Ecto neural progenitor cell (in vitro differentiated cells): ENCODE measurements at regions not wholly inside any gene's neighbourhood (a gene's known extent, or its start where the extent isn't known, plus 50 kb on each side); places are given as distances from the start of the nearest gene placed in this dataset.

Source experiments
- DNase-seq: peaks from one replicate; pipeline ENCODE4 v3.0.0-alpha.2; 2018; ENCODE audit warnings: low spot score

DNA sequence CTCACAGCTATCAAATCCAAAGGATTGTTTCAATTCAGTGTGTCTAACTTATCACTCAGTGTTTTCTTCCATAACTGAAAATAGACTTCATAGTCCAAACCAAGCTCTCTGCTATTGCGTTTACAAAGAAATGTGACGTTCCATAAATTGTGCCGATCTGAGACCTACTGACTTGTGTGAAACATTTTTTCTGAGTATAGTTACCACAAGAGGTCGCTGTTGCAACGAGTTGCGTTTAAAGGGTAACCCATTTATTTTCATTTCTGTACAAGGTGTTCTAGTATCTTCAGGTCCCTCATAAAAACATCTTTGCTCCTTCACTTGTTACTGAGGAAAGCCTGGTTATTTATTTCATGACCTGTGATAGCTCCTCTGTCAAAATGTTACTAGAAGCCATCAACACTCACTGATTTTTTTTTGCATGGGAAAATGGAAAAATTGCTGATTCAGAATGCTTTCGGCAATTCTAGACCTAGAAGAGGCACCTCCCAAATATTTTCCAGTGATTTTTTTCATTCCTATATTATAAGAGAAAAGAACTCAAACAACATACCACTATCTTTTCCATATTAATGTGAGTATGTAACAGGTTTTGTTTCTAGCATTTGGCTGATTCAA, 60.9 kb upstream of the OR4E1 start:
- DNase-seq: no peak

DNA sequence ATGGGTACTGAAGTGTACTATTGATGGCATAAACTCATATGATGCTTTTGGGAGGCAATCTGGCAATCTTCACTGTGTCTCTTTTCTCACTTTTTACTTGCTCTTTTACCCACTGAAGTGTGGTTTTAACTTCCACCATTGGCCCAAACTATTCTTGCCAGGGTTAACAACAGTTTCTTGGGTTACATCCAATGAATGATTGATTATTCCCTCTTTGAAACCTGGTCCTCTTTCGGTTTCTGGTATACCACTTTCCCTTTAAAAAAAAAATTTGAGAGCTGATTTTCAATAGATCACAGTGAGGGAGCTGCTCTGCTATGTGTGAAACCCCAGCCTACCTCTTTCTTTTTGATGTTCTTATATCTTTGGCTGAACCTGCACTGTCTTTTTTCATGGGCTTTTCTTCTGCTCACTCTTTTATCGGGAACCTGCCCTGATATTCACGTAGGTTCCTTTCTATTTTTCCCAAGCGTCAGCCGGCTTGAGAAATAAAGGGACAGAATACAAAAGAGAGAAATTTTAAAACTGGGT, 56.1 kb upstream of the OR4E1 start:
- DNase-seq: no peak

GRCh38 chr14:21725250-21725649, 51.6 kb upstream of the OR4E1 start:
- no peak for DNase-seq

- DNase-seq: no peak
These were observed 50.7 kb upstream of the OR4E1 start for GRCh38 chr14:21724090-21724973.

- DNase-seq: peak; percentile 80
These were observed 49.9 kb upstream of the OR4E1 start for GRCh38 chr14:21723431-21724045.
